ENCODE measurements at regions not wholly inside any gene's neighbourhood (a gene's known extent, or its start where the extent isn't known, plus 50 kb on each side); places are given as distances from the start of the nearest gene placed in this dataset.

DNA sequence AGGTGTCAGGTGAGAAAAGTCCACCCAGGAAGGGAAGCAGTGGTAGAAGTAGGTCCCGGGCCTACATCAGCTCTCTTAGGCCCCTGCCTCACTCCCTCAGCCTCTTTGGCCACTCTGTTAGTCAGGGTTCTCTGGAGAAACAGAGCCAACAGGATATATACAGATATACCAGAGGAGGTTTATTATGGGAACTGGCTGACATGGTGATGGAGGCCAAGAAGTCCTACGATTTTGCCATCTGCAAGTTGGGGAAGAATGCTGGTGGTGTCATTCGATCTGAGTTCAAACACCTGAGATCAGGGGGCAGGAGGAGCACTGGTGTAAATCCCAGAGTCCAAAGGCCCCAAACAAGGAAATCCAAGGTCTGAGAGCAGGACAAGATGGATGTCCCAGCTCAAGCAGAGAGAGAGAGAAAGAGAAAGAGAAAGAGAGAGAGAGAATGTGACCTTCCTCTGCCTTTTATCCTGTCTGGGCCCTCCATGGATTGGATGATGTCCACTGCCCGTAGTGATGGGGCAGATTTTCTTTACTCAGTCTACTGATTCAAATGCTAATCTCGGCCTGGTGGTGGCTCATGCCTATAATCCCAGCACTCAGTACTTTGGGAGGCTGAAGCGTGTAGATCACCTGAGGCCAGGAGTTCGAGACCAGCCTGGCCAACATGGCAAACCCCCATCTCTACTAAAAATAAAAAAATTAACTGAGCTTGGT is 111.1 kb upstream of the MYCN start:
- H3K27ac ChIP-seq: no peak overlapping the region
- no peak overlapping the region for H3K4me3 ChIP-seq

DNA sequence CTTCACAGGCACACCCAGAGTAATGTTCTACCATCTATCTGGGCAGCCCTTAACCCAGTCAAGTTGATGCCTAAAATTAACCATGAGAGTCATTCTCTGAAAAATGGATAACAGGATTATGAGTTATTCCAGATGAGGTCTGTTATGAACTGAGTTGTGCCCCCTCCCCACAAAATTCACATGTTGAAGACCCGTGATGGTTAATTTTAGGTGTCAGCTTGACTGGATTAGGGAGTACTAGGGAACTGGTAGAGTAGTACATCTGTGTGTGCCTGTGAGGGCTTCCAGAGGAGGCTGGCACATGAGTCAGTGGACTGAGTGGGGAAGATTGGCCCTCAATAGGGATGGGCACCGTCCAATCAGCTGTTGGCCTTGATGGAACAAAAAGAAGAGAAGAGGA is 110.4 kb upstream of the MYCN start:
- no peak overlapping the region for H3K27ac ChIP-seq
- H3K4me3 ChIP-seq: no peak overlapping the region

DNA sequence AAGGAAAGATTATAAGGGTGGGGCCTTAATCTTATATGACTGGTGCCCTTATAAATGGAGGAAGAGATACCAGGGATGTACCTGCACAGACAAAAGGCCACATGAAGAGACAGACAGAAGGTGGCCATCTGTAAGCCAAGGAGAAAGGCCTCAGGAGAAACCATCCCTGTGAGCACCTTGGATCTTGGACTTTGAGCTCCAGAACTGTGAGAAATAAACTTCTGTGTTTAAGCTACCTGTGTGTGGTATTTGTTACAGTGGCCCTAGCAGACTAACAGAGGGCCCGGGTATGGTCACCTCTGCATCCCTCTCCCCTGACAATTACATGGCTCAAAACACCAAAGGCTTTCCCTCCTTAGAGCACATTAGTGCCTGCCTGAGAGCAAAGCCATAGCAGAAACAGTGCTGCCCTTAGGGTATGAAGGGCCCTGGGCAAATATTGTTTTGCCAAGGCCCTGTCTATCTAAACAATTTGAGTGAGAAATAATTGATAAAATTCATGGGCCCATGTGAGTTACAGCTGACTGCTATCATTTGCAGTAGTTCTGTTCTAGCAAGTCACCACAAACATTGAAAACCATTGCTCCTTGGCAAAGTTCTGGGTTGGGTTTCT is 109.3 kb upstream of the MYCN start:
- no peak overlapping the region for H3K4me3 ChIP-seq
- no peak overlapping the region for H3K27ac ChIP-seq

DNA sequence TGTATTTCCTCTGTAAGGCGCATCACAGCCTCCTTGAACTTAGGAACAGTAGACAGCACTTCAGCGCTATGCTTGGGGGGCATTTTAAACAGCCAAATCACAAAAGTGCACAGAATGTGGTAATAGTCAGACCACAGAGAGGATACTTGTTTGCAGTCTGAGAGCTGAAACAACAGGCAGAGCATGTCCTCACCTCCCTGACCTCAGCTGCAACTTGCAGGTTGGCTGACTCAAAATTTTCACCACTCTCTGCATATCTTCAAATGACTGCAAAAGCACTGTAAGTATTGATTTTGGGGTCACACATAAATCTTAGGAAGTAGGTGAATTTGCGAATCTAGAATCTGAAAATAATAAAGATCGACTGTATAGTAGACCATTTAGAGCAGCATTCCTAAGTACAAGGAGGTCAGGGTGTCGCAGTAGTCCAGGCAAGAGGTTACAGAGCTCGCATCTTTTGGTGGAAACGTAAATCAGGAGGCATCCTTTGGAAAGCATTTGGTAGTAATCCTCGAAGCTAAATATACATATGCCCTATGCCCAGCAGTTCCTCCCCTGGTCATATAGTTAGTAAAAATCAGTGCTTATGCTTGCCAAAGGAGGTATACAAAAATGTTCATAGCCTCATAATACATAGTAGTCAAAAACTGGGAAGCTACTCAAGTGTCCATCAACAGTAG is 108.2 kb upstream of the MYCN start:
- no peak overlapping the region for H3K4me3 ChIP-seq

DNA sequence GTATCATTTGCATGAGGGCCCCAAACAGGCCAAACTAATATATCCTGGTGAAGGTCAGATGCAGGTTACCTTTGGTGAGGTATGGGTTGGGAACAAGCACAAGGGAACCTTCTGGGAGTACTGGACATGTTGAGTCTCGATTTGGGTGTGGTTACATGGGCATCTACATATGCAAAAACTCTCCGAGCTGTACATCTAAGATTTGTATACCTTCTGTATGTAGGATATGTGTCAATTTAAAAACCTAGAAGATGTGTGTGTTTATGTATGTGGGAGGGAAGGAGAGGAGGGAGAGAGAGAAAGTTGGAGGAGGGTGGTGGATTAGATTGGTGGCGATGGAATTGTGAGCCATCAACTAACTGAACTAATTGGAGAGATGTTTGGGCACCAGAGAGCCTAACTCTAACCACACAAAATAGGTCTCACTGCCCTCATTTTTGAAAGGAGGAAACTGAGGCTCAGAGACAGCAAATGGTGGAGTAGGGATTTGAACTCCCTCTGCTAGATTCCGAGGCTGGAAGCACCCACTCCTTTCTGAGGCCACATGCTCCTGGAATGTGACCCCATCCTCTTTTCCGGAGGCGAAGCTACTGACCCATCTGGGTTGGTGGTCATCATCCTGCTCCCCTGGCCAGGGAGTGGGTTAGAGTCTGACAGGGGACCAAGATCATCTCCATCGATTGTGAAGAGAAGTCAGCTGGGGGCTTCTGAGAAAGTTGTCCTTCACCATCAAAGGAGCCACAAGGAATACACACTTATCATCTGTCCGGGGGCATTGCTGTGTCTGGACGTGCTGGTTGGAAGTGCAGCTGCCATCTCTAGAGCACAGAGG is 107.3 kb upstream of the MYCN start:
- H3K27ac ChIP-seq: no peak overlapping the region
- no peak overlapping the region for H3K4me3 ChIP-seq

More for the DNA sequence above, 108.2 kb upstream of the MYCN start:
- no peak overlapping the region for H3K27ac ChIP-seq

DNA sequence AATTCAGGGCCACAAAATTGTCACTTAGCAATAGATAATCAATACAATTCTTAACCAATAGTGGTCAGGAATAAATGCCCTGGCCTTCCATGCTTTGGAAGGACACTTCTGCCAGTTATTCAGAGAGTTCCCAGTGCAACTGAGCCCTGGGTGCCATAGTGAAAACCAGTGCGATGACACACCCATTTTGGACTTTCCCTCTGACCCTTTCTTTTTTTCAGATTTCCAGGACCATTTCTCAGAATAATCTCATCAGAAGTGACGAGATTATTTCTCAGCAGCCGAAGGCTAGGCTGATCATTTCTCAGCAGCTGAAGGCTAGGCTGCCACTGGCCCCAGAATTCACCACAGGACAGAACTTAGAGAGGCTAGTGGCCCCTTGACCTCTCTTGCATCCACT is 106.6 kb upstream of the MYCN start:
- no peak overlapping the region for H3K27ac ChIP-seq
- H3K4me3 ChIP-seq: no peak overlapping the region

DNA sequence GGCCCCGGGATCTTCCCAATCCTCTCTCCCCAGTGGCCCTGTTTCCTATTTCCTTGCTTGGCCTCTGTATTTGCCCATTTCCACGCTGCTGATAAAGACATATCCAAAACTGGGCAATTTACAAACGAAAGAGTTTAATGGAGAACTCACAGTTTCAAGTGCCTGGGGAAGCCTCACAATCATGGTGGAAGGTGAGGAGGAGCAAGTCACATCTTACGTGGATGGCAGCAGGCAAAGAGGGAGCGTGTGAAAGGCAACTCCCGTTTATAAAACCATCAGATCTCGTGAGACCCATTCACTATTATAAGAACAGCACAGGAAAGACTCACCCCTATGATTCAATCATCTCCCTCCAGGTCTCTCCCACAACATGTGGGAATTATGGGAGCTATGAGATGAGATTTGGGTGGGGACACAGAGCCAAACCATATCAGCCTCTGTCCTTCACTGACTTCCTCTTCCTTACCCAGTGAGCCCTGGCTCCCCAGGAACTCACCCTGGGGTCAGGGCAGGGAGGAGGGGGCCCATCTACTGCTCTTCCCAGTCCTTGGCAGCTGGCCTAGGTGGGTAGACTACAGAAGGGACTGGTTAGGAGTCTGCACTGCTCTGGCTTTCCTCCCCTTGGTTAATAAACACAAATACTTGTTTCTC is 105.8 kb upstream of the MYCN start:
- Histone ChIP-seq H3K4me3 (no peak overlapping the region), H3K27ac (no peak overlapping the region)

DNA sequence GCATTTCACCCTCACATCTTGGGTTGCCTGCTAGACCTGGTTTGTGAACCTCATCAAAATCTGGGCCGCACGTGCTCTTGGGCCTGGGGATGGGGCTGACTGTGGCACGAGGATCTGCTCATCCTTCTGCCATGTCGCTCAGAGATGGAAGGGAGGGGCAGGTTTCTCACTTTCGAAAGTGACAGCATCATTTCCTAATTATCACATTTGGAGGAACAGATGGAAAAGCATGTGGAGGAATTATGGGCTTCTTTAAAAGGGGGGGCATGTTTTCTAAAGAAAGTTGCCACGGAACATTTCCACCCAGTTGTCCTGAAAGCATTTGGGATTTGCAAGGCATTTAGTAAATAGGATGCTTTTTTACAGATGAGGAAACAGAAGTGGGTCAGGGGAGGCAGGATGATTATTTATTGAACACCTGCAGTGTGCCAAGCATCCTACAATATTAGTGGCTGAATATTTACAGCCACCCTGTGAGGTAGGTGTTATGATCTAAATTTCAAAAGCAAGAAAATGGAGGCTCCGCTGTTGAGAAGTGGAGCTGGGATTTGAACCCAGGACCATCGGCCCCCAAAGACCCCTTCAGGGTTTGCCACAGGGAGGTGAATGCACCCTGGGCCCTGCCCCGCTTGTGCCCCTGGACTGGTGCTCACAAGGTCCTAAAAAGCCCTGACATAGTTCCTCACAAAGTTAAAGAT is 104.2 kb upstream of the MYCN start:
- Histone ChIP-seq H3K27ac (no peak overlapping the region), H3K4me3 (no peak overlapping the region)

DNA sequence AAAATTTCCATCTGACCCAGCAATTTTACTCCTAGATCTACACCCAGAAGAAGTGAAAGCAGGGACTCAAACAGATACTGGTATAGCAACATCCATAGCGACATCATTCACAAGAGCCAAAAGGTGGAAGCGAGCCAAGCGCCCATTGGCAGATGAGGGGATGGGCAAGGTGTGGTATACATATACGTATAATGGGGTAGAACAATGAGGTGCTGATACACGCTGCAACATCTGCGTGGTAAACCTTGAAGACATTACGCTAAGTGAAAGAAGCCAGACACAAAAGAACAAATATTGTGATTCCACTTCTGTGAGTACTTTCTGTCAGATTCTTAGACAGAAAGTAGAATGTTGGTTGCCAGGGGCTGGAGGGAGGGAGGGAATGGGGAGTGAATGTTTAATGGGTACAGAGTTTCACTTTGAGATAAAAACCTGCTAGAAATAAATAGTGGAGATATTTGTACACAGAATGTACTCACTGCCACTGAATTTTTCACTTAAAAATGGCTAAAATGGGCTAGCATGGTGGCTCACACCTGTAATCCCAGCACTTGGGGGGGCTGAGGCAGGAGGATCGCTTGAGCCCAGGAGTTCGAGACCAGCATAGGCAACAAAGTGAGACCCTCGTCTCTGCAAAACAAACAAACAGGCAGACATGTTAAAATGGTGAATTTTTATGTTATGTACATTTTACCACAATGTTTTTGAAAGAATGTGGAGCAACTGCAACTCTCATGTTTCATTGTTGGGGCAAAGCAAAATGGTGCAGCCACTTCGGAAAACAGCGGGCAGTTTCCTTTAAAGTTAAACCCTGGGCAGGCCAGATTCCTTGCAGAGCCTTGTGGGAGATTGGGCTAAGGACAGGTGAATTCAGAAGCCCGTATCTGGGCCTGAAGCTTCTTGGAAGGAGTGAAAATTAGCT is 103.4 kb upstream of the MYCN start:
- no peak overlapping the region for H3K27ac ChIP-seq
- H3K4me3 ChIP-seq: no peak overlapping the region

DNA sequence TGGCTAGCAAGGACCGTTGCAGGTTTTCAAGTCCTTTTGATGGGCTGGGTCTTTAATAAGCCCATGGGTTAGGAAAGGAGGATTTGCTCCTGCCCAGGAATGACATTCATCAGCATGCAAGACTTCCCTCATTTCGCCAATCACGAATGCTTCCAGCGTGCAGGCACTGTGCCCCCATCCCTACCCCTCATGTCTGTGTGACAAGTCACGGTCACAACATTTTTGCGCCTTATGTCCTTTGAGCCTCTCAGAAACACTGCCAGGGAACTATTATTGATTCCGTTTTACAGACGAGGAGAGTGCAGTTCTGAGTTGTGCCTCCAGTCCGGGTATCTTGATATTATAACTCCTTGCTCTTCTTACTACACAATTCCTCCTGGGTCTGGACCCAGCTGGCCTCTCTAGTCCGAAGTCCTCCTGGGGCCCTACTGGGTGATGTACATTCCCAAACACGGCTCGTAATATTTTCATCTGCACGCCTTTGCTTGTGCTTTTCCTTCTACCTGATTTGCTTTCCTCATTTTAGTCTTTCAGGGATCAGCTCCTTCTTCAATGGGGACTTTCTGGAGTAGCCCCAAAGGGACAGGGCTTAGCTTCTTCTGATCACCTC is 101.8 kb upstream of the MYCN start:
- Histone ChIP-seq H3K4me3 (no peak overlapping the region), H3K27ac (no peak overlapping the region)

DNA sequence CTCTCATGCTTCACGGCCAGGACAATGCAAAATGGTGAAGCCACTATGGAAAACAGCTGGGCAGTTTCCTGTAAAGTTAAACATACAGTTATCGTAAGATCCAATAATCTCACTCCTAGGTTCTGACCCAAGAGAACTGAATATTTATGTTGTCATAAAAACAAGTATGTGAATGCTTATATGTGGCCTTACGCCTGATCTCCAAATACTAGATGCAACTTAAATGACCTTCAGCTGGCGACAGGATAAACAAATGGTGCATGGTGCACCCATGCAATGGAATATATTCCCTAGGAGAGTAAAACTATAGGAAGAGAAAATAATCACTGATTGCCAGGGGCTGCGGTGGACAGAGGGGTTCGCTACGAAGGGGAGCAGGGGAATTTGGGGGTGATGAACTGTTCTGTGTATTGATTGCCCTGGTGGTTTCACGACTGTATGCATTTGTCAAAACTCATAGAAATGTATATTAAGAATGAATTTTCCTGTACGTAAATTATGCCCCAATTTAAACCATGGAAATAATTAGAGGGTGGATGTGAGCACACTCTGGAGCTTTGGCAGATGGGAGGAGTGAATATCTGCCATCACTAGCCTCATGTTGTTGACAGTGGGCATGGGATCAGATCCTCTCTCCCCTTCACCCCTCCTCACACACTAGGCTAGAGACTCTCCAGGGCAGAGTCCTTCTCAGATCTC is 100.8 kb upstream of the MYCN start:
- no peak overlapping the region for H3K27ac ChIP-seq
- H3K4me3 ChIP-seq: no peak overlapping the region

DNA sequence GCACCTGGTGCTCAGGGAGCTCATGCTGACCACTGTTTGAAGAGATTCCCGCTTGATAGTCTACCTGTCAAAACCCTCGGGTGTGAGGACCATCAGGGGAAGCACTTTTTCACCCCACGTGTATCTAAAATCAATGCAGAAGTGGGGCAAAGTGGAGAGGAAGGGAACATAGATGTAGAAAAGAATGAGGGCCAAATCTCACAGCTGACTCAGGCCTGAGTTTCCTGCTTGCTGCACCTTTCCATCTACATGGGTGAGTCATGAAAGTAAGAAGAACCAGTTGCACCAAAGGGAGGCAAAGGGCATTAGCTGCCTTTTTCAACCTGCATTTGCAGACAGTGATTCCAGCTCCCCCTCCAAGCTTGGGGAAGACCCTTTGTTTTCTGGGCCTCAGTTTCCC is 100.2 kb upstream of the MYCN start:
- no peak overlapping the region for H3K27ac ChIP-seq

DNA sequence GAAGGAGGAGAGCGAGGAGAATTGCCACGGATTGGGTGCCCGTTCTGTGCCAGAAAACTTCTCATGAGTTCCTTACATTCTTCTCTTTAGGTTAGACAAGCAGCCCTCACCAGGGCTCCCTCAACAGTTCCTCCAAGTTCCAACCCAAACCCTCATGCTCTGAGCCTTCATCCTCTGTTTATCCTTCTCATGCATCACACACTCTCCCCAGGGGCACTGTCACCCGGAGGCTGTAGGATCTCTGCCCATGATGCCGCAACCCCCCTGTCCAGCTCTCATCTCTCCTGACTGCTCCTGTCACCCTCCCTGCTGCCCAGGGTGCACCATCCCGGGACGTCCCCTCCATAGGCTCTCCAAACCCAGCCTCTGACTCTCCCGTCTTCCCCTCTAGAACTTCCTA is 99.4 kb upstream of the MYCN start:
- Histone ChIP-seq H3K4me3 (no peak overlapping the region), H3K27ac (no peak overlapping the region)

More for the DNA sequence above, 100.2 kb upstream of the MYCN start:
- H3K4me3 ChIP-seq: no peak overlapping the region

DNA sequence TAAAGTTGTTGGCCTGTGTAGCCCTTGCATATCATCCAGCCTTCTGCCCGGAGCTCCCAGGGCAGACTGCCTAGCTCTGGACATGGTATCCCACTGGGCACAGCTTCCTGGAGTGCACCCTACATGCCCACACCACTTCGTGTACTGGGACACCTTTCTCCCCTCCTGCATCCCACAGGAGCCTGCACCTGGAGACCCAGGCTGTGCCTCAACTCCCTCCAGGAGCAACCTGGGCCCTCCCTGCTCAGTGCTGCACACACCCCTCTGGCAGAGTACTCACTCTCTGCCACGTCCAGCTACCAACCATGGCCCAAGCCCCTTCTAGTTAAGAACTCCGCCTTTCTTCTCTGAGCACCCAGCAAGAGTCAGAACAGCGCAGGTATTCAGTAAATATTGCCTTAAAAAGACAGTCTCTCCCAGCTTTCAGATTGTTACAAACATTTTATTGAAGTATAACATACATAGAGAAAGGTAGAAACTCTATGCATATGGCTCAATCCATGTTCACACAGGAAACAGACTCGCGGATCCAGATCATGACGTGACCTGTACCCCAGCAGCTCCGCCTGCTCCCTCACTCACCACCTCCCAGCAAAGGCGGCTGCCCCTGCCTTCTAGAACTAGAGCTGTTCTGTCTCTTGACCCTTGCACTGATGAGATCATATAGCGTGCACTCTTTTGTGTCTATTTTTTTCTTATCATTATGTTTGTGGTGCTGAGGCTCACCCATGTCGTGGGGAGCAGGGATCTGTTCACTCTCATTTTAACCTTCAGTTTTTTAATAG is 98.4 kb upstream of the MYCN start:
- H3K27ac ChIP-seq: no peak overlapping the region

DNA sequence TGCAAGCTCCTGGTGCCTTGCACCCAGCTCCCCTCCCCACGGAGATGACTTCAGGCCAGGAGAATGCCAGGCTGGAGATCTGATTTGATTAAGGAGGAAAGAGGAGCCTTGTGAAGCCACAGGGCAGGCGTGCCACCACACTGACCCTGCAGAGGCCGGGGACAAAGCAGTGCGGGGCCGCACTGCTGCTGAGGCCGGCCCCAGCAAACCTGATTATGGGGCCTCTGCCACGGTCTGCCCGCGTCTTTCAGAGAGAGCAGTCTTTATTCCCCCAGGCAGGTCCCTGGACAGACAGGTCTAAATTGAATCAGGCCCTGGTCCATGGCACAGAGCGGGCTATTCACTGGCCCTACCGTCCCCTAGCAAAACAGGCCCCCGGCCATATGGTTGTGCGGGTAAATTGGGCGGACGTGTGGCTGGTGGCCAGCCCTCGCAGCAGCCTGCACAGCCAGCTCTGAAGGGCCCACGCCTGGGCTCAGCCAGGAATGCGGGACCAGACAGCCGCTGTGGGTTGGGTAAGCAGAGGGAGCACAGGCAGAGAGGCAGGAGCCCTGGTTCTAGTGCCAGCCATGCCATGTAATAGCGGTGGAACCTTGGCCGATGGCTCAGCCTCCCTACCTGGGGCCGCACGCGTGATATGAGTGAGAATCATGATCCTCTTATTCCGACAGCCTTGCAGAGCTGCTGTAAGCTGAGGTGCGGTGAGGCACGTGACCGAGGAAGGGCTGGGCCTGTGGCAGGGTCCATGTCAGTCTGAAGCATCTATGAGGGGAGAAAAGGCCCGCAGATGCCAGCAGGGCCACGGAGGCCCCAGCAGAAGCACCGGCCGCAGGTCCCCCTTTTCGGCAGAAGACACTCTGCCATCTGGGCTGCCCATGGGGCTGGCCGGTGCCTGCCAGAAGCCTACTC is 97.3 kb upstream of the MYCN start:
- Histone ChIP-seq H3K4me3 (no peak overlapping the region), H3K27ac (no peak overlapping the region)

More for the DNA sequence above, 98.4 kb upstream of the MYCN start:
- no peak overlapping the region for H3K4me3 ChIP-seq

All from skin epidermis (tissue), 12 donors.